Gastrocnemius medialis (tissue), 4 donors: ENCODE measurements at regions not wholly inside any gene's neighbourhood (a gene's known extent, or its start where the extent isn't known, plus 50 kb on each side); places are given as distances from the start of the nearest gene placed in this dataset.

ENCODE experiments used
- ATAC-seq, 2 donors: fragments of 150-250 bp; one replicate each; pipeline ENCODE4 v1.9.1; 2016
- DNase-seq, 2 donors: peaks; one replicate each; pipeline ENCODE4 v3.0.0-alpha.2; 2019
- H3K27ac ChIP-seq, 4 donors: fragments of 200-600 bp; sonication (generic); 1 replicate in 1 of 4; 2 replicates in 3 of 4; pipeline ENCODE4 v1.5.1; 2016 to 2018; ENCODE audit warnings: mild to moderate bottlenecking in 2 of 4, moderate library complexity in 1 of 4
- H3K27me3 ChIP-seq, 3 donors: fragments of 200-600 bp; sonication (generic) in 2 of 3; 1 replicate in 1 of 3; 2 replicates in 2 of 3; pipeline versions ENCODE4 v1.5.1 to v1.6.0; 2016 to 2019; ENCODE audit warnings: mild to moderate bottlenecking in 1 of 3, moderate library complexity in 1 of 3
- H3K36me3 ChIP-seq, 2 donors: fragments of 200-600 bp; sonication (generic) in 1 of 2; one replicate each; pipeline ENCODE4 v1.5.1; 2017 to 2018
- H3K4me1 ChIP-seq, 2 donors: fragments of 200-600 bp; sonication (generic) in 1 of 2; one replicate each; pipeline ENCODE4 v1.5.1; 2016 to 2017; ENCODE audit warnings: mild to moderate bottlenecking in 2 of 2
- H3K4me3 ChIP-seq, 4 donors: fragments of 200-600 bp; sonication (generic) in 3 of 4; 1 replicate in 1 of 4; 2 replicates in 3 of 4; pipeline ENCODE4 v1.5.1; 2016 to 2019; ENCODE audit warnings: mild to moderate bottlenecking in 2 of 4
- H3K9me3 ChIP-seq, 3 donors: fragments of 200-600 bp; sonication (generic) in 2 of 3; 1 replicate in 1 of 3; 2 replicates in 2 of 3; pipeline ENCODE4 v1.5.1; 2016 to 2019
- POLR2A ChIP-seq, 2 donors: fragments of 450-650 bp; IDR thresholded peaks; one replicate each; pipeline ENCODE4 v1.6.1; 2017; ENCODE audit warnings: antibody characterized with exemption in 2 of 2, mild to moderate bottlenecking in 2 of 2, moderate library complexity in 2 of 2
- in situ Hi-C, 4 donors: fragments of 200-750 bp; cut with MboI; loops; one replicate each; pipeline versions ENCODE4 v1.15.0 to v1.8.0; 2017; ENCODE audit warnings: low sequenced_read_pairs in 4 of 4
- intact Hi-C: fragments of 100-400 bp; cut with DNase I; formaldehyde crosslinking; loops from one replicate; pipeline ENCODE4 v1.15.1; 2023; ENCODE audit warnings: low total_unique reads
- TF ChIP-seq, protein P1 (sequence below), 5 experiments: fragments of 450-650 bp in 3 of 5; fragments of 200-600 bp in 2 of 5; sonication (generic) in 2 of 5; IDR thresholded peaks in 4 of 5; conservative IDR thresholded peaks in 1 of 5; 1 replicate in 4 of 5; 2 replicates in 1 of 5; pipeline ENCODE4 v1.5.1; 2016 to 2019; ENCODE audit warnings: antibody characterized with exemption in 5 of 5, mild to moderate bottlenecking in 3 of 5, moderate library complexity in 3 of 5

DNA sequence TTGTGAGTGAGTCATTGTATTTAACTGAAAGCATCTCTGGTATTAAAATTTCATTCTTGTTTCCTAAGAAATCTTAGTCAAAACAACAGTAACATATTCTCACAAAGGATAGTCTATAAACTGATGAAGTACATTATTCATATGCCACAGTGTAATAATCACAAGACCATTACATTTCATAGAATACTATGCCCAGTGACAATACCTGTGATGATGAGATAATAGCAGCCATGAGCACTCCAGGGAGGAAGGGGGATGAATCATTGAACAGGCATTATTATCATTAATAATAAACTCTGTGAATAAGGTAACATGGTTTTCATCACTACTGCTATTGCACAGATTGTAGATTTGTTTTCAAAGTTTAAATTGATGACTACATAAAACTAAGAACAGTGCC is 667.9 kb downstream of the EPM2A start:
- ATAC-seq (no peak), DNase-seq (no peak)
- Histone ChIP-seq H3K4me3 (no peak overlapping the region), H3K27ac (no peak overlapping the region), H3K4me1 (no peaks in the 10 kb centered on the region), H3K9me3 (no peaks in the 10 kb centered on the region), H3K36me3 (no peaks in the 10 kb centered on the region), H3K27me3 (no peaks in the 10 kb centered on the region)
- intact Hi-C loops (no loop called here), in situ Hi-C loops (no loop called here)
- TF ChIP-seq, protein P1, sequence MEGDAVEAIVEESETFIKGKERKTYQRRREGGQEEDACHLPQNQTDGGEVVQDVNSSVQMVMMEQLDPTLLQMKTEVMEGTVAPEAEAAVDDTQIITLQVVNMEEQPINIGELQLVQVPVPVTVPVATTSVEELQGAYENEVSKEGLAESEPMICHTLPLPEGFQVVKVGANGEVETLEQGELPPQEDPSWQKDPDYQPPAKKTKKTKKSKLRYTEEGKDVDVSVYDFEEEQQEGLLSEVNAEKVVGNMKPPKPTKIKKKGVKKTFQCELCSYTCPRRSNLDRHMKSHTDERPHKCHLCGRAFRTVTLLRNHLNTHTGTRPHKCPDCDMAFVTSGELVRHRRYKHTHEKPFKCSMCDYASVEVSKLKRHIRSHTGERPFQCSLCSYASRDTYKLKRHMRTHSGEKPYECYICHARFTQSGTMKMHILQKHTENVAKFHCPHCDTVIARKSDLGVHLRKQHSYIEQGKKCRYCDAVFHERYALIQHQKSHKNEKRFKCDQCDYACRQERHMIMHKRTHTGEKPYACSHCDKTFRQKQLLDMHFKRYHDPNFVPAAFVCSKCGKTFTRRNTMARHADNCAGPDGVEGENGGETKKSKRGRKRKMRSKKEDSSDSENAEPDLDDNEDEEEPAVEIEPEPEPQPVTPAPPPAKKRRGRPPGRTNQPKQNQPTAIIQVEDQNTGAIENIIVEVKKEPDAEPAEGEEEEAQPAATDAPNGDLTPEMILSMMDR (IDR thresholded peaks at IDR 0.05 in 4 of 5, conservative IDR thresholded peaks at IDR 0.05 in 1 of 5) = no peak
- no peak for TF ChIP-seq POLR2A (IDR thresholded peaks at IDR 0.05)

DNA sequence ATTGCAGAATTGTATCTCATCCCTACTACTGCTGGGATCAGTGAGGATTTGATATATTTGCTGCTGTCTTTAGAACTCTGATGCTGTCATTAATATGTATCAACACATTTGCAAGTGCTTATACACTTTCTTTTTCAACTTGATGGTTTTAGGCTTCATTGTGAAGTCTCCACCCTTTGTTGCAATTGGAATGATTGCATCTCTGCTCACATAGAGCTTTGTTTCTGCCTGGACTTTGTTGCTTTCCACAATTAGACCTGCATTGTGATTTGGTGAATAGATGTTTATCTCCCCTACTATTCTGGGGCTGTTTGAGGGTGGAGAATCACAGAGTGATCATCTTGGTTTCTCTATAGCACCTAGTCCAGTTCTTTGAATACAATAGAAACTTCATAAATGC is 666.7 kb downstream of the EPM2A start:
- Histone ChIP-seq H3K27ac (no peak overlapping the region), H3K36me3 (no peaks in the 10 kb centered on the region), H3K4me1 (no peaks in the 10 kb centered on the region), H3K27me3 (no peaks in the 10 kb centered on the region), H3K9me3 (no peaks in the 10 kb centered on the region), H3K4me3 (no peak overlapping the region)
- intact Hi-C loops (no loop called here), in situ Hi-C loops (no loop called here)
- ATAC-seq (no peak), DNase-seq (no peak)
- no peak for TF ChIP-seq POLR2A (IDR thresholded peaks at IDR 0.05)
- TF ChIP-seq, protein P1 (IDR thresholded peaks at IDR 0.05 in 4 of 5, conservative IDR thresholded peaks at IDR 0.05 in 1 of 5) = no peak

DNA sequence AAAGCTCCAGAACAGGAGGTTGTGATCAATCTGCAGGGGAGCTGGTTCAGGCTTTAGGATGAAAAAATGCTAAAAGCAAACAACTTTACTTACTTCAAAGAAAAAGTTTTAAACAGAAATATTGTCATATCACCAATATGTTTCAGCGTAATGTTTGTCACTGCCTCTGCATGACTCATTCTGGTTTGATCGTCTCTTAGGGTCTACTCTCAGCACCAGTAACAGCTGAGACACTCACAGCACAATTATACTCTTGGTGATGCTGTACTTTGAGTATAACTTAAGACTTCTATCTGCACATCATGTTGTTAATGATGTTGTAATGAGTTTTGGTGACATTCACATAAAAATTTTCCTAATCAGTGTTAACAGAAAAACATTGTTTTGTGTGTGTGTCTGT is 665.4 kb downstream of the EPM2A start:
- intact Hi-C loops = no loop called here
- in situ Hi-C loops = no loop called here
- Histone ChIP-seq H3K4me3 (no peak overlapping the region), H3K9me3 (no peaks in the 10 kb centered on the region), H3K27ac (no peak overlapping the region), H3K36me3 (no peaks in the 10 kb centered on the region), H3K27me3 (no peaks in the 10 kb centered on the region), H3K4me1 (no peaks in the 10 kb centered on the region)
- DNase-seq (no peak), ATAC-seq (no peak)
- no peak for TF ChIP-seq POLR2A (IDR thresholded peaks at IDR 0.05)
- TF ChIP-seq, protein P1 (IDR thresholded peaks at IDR 0.05 in 4 of 5, conservative IDR thresholded peaks at IDR 0.05 in 1 of 5) = no peak

DNA sequence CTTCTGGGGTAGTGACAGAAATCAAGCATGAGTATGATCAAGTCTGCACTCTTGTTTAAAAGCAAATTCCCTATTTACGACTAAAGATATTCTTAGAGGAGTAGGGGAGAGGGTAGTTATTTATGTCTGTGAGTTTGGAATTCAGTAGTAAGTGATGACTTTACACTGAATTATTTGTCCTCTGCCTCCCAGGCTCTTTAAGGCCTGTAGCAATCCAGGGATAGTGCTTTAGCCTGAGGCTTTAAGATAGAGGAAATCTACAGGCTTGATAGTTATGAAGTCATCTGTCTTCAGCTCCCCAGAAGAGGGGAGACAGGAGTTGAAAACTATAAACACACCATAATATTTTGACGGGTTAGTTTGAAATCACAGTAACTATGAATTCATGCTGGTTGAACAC is 664.5 kb downstream of the EPM2A start:
- intact Hi-C loops (no loop called here), in situ Hi-C loops (no loop called here)
- TF ChIP-seq, protein P1 (IDR thresholded peaks at IDR 0.05 in 4 of 5, conservative IDR thresholded peaks at IDR 0.05 in 1 of 5) = no peak
- TF ChIP-seq POLR2A (IDR thresholded peaks at IDR 0.05) = no peak
- ATAC-seq (no peak), DNase-seq (no peak)
- Histone ChIP-seq H3K4me3 (no peak overlapping the region), H3K27ac (no peak overlapping the region), H3K36me3 (no peaks in the 10 kb centered on the region), H3K9me3 (no peaks in the 10 kb centered on the region), H3K4me1 (no peaks in the 10 kb centered on the region), H3K27me3 (no peaks in the 10 kb centered on the region)

DNA sequence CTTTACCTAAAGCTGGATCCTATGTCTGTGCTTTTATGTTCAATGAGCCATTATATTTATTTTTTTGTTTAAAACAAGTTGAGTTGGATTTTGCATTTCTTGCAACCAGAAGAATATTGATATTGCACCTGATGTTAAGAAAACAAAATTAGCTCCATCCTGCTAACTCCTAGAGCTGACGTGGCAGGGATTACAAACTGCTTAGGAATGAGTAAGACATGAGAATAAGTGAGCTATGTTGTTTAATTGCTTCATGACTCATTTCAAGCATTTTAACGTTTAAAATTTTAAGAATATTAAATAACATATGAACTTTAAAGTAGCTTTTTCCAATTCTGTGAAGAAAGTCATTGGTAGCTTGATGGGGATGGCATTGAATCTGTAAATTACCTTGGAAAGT is 663.5 kb downstream of the EPM2A start:
- in situ Hi-C loops = no loop called here
- Histone ChIP-seq H3K27me3 (no peaks in the 10 kb centered on the region), H3K36me3 (no peaks in the 10 kb centered on the region), H3K4me3 (no peak overlapping the region), H3K27ac (no peak overlapping the region), H3K4me1 (no peaks in the 10 kb centered on the region), H3K9me3 (no peaks in the 10 kb centered on the region)
- intact Hi-C loops = no loop called here
- TF ChIP-seq POLR2A (IDR thresholded peaks at IDR 0.05) = no peak
- TF ChIP-seq, protein P1 (IDR thresholded peaks at IDR 0.05 in 4 of 5, conservative IDR thresholded peaks at IDR 0.05 in 1 of 5) = no peak
- DNase-seq (no peak), ATAC-seq (no peak)
